ENCODE measurements at regions not wholly inside any gene's neighbourhood (a gene's known extent, or its start where the extent isn't known, plus 50 kb on each side); places are given as distances from the start of the nearest gene placed in this dataset.

DNA sequence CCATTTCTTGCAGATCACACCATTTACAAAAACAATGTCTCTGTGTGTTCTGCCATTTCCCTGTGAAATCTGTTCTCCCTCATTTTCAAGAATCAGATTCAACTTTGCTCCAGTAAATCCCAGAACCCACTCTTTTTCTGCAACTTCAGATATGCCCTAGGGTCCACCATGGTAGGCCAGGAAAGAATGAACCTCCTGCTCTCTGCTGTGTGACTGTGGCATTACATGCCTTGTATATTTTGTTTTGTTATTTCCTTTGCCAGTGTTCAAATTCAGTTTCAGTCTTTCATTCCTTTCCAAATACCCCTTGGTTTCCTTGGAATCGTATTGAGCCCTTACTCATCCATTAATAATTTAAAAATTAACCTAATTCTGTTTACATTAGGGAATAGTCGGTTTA is 290.2 kb upstream of the VCX start:
- Histone ChIP-seq H3K4me1 (ENCODE audit: insufficient read depth, low read length) (no peaks in the 10 kb centered on the region), H3K36me3 (ENCODE audit: insufficient read depth, low read length) (no peaks in the 10 kb centered on the region), H2AFZ (ENCODE audit: low read depth, low read length) (no peak overlapping the region), H3K9me3 (ENCODE audit: low read length) (no peaks in the 10 kb centered on the region), H3K4me3 (ENCODE audit: low read length) (no peak overlapping the region), H3K27me3 (ENCODE audit: insufficient read depth, low read length) (no peaks in the 10 kb centered on the region)

DNA sequence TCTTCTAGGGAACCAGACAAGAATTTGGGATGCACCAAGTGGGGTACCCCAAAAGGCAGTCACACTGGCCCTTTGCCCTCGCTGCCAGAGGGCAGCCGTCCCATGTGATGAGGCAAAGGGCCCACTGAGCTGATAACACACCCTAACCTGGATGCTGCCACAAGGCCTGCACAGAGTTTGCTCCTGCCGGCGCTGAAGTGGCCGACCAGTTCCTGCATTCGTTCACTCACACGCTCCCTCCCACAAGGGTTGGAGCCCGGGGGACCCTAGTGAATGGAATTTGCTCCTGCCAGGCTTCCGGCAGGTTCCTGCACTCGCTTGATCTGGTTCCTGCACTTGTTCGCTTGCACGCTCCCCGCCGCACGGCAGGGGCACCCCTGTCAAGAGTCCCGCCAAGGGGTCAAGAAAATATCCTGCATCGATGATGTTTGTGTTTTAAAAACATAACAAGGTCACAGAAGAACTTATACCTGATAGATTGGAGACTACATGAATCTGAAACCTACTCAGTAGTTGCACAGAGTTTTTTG is 296.4 kb upstream of the VCX start:
- Histone ChIP-seq H3K27me3 (ENCODE audit: insufficient read depth, low read length) (no peaks in the 10 kb centered on the region), H2AFZ (ENCODE audit: low read depth, low read length) (no peak overlapping the region), H3K4me1 (ENCODE audit: insufficient read depth, low read length) (peaks cover 37% of the 10 kb centered on the region), H3K9me3 (ENCODE audit: low read length) (no peaks in the 10 kb centered on the region), H3K36me3 (ENCODE audit: insufficient read depth, low read length) (no peaks in the 10 kb centered on the region), H3K4me3 (ENCODE audit: low read length) (no peak overlapping the region)

DNA sequence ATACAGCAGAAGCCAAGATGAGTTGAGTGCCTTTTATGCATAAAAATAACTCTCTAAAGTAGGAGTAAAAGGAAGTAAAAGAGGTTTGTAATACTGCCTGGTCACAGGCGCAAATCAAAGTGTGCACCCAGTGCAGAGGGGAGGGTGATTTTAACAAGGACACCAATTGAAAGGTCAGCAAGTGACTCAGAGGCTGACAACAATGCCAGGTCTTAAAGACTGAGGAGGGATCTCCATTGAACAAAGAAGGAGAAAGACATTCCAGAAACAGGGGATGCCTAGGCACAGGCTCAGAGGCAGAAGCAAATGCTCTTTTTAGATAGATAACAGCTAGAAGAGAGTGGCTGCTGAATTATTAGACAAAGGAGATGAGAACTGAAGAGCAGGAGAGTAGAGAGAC is 297.4 kb upstream of the VCX start:
- H3K36me3 ChIP-seq (ENCODE audit: insufficient read depth, low read length), result no peaks in the 10 kb centered on the region
- no peaks in the 10 kb centered on the region for H3K27me3 ChIP-seq (ENCODE audit: insufficient read depth, low read length)
- H2AFZ ChIP-seq (ENCODE audit: low read depth, low read length), result no peak overlapping the region
- no peaks in the 10 kb centered on the region for H3K9me3 ChIP-seq (ENCODE audit: low read length)
- H3K4me3 ChIP-seq (ENCODE audit: low read length), result no peak overlapping the region
- H3K4me1 ChIP-seq (ENCODE audit: insufficient read depth, low read length), result peaks cover 37% of the 10 kb centered on the region

DNA sequence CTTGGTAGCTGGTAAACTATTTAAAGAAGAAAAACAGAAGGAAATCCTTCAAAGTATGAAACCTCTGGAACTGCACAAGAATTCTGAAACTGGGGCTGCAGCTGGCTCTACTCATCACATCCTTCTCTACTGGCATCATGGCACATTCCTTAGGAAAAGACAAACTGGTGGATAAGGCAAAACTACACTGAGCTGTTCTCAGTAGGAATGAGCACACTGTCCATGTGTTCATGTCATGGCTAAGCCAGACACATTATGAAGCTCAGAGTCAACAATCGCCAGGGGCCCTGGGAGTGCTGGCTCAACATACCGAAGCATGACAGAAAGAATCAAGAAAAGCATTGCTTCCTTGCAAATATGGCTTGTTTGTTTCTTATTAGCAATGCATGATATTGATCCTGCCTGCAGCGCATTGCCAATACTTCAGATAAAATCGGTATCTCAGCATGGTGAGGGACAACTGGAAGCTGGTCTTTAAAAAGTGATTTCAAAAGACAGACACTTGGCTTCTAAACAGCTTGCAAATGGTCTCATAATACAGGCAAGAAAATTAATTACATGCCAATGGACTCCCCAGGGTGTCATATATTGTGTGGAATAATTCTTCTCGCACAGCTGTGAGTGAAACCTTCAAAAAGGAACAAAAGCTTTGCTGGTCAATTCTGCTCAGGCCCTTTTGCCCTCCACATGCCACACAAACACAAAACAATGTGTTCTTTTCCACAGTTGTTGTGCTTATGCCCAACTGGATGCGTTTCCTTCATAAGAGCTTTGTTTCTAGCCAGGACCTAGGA is 300.2 kb upstream of the VCX start:
- Histone ChIP-seq H3K9me3 (ENCODE audit: low read length) (no peaks in the 10 kb centered on the region), H3K4me3 (ENCODE audit: low read length) (no peak overlapping the region), H3K4me1 (ENCODE audit: insufficient read depth, low read length) (peaks cover 37% of the 10 kb centered on the region), H2AFZ (ENCODE audit: low read depth, low read length) (no peak overlapping the region), H3K36me3 (ENCODE audit: insufficient read depth, low read length) (no peaks in the 10 kb centered on the region), H3K27me3 (ENCODE audit: insufficient read depth, low read length) (no peaks in the 10 kb centered on the region)

DNA sequence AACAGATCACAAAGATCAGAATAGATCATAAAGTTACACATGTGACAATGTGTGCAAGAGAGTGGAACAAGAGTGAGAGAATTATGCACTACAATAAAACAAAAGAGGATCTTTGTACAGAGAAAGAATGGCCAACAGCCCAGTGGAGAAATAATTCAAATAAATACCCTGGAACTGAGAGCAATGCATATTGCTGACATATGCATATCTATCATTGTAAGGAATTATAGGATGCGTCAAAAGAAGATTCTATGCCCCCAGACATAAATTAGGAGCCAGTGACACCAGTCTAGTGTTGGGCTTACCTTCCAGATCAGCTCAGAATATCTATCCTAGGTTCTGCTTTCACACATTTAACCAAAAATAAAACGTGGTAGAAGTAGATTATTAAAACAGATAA is 320.1 kb upstream of the VCX start:
- Histone ChIP-seq H3K27me3 (ENCODE audit: insufficient read depth, low read length) (no peaks in the 10 kb centered on the region), H3K4me3 (ENCODE audit: low read length) (no peak overlapping the region), H2AFZ (ENCODE audit: low read depth, low read length) (no peak overlapping the region), H3K4me1 (ENCODE audit: insufficient read depth, low read length) (no peaks in the 10 kb centered on the region), H3K36me3 (ENCODE audit: insufficient read depth, low read length) (no peaks in the 10 kb centered on the region), H3K9me3 (ENCODE audit: low read length) (no peaks in the 10 kb centered on the region)

DNA sequence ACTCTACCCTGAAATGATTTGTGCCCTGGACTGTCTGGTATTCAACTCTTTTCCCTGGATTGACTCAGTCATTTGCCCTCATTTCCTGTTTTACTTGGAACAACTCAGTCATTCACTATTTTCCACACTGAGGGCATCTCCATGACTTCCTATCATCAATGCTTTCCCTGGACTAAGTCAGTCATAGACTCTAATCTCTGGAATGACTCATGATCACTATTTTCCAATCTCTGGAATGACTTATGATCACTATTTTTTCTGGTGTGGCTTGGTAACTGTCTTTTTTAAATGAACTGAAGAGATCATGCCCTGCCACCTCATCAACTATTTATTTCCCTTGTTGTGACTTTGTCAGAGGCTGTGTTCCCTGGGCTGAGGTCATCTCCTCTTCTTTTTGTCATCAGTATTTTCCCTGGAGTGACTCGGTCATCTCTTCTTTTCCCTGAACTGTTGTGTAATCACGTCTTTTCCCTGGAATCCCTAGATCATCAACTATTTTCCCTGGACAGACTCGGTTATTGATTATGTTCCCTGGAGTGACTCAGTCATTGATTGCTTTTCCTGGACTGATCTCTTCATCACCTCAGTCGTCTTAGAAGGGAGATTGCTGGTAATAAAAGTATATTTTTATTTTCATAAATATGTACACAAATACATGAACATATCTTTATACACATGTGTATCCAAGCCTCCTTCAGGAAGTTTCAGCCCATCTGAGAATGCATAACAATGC is 327.1 kb upstream of the VCX start:
- Histone ChIP-seq H3K4me1 (ENCODE audit: insufficient read depth, low read length) (no peaks in the 10 kb centered on the region), H2AFZ (ENCODE audit: low read depth, low read length) (no peak overlapping the region), H3K4me3 (ENCODE audit: low read length) (no peak overlapping the region), H3K27me3 (ENCODE audit: insufficient read depth, low read length) (no peaks in the 10 kb centered on the region), H3K36me3 (ENCODE audit: insufficient read depth, low read length) (no peaks in the 10 kb centered on the region), H3K9me3 (ENCODE audit: low read length) (no peaks in the 10 kb centered on the region)

DNA sequence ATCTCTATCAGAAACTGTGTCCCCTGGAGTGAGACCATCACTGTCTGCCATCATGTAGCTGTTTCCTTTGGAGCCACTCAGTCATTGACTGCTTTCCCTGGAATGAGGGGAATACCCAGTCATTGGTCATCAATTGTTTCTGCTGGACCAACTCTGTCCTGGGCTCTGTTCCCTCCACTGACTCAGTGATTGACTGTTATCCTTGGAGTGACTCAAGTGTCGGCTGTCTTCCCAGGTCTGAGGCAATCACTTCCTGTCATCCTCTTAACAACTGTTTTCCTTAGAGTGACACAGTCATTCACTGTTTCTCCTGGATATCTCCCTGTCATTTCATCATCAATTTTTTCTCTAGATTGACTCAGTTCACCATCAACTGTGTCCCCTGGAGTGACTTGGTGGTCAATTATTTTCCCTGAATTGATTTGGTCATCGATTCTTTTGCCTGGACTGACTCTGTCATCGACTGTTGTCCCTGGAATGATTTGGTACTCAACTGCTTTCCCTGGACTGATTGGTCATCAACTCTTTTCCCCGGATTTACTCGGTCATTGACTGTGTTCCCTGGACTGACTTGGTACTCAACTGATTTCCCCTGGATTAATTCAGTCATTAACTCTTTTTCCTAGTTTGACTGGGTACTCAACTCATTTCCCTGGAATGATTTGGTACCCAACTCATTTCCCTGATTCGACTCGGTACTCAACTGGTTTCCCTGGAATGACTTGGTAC is 327.9 kb upstream of the VCX start:
- no peaks in the 10 kb centered on the region for H3K36me3 ChIP-seq (ENCODE audit: insufficient read depth, low read length)
- H3K27me3 ChIP-seq (ENCODE audit: insufficient read depth, low read length), result no peaks in the 10 kb centered on the region
- no peak overlapping the region for H2AFZ ChIP-seq (ENCODE audit: low read depth, low read length)
- H3K4me1 ChIP-seq (ENCODE audit: insufficient read depth, low read length), result no peaks in the 10 kb centered on the region
- H3K4me3 ChIP-seq (ENCODE audit: low read length), result no peak overlapping the region
- H3K9me3 ChIP-seq (ENCODE audit: low read length), result no peaks in the 10 kb centered on the region

DNA sequence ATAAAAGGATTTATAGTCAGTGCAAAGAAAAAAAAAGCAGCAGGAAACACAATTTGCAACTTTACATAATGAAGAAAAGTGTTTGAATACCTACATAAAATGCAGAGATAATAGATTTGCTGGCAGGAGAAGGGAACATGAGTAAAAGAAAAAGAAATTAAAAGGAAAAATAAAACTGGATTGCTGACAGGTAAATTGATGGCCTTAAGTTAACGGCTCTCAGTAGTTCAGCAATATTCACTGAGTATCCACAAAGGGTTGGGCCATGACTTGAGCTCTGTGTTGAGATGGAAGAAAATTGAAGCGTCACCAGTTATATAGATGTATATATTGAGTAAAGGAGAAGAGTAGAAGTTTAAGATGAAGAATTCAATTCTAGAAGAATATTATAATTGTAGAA is 330.1 kb upstream of the VCX start:
- Histone ChIP-seq H3K27me3 (ENCODE audit: insufficient read depth, low read length) (no peaks in the 10 kb centered on the region), H3K9me3 (ENCODE audit: low read length) (no peaks in the 10 kb centered on the region), H3K4me1 (ENCODE audit: insufficient read depth, low read length) (no peaks in the 10 kb centered on the region), H3K36me3 (ENCODE audit: insufficient read depth, low read length) (no peaks in the 10 kb centered on the region), H2AFZ (ENCODE audit: low read depth, low read length) (no peak overlapping the region), H3K4me3 (ENCODE audit: low read length) (no peak overlapping the region)

DNA sequence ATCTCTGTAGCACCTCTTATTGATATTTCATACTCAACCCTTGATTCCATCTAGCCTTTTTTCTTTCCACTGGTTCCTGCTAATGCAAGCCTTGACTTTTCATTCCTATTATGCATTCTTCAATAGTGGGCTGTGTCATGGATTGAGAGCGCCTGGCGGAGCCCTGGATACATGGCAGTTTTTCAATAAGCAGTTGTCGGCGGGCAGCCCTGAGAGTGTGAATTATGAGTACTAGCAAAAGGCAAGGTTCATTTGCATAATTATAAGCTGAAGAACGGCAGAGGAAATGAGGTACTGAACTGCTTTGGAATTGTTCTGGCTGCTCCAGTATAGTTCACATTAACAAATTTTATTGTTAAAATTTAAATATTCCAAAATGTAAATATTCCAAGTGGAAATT is 339.7 kb upstream of the VCX start:
- Histone ChIP-seq H3K9me3 (ENCODE audit: low read length) (no peaks in the 10 kb centered on the region), H3K36me3 (ENCODE audit: insufficient read depth, low read length) (no peaks in the 10 kb centered on the region), H3K4me1 (ENCODE audit: insufficient read depth, low read length) (no peaks in the 10 kb centered on the region), H2AFZ (ENCODE audit: low read depth, low read length) (no peak overlapping the region), H3K4me3 (ENCODE audit: low read length) (no peak overlapping the region), H3K27me3 (ENCODE audit: insufficient read depth, low read length) (no peaks in the 10 kb centered on the region)

DNA sequence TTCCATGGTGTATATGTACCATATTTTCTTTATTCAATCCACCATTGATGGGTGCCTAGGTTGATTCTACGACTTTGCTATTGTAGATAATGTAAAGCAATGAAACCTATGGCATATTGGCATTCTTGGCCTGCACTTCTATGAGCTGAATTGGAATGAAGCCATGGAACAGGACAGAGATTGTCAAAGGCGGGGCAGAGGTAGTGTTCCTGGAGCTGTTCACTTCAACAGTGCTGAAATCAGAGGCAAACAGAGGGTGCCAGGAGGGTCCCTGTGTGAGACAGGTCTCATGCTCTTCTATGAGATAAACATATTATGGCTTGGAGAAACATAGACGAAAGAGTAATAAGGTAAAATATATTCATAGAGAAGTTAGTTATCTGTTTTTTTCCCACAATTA is 342.6 kb upstream of the VCX start:
- no peak overlapping the region for H2AFZ ChIP-seq (ENCODE audit: low read depth, low read length)
- no peaks in the 10 kb centered on the region for H3K27me3 ChIP-seq (ENCODE audit: insufficient read depth, low read length)
- H3K9me3 ChIP-seq (ENCODE audit: low read length), result no peaks in the 10 kb centered on the region
- H3K36me3 ChIP-seq (ENCODE audit: insufficient read depth, low read length), result no peaks in the 10 kb centered on the region
- H3K4me3 ChIP-seq (ENCODE audit: low read length), result no peak overlapping the region
- no peaks in the 10 kb centered on the region for H3K4me1 ChIP-seq (ENCODE audit: insufficient read depth, low read length)

DNA sequence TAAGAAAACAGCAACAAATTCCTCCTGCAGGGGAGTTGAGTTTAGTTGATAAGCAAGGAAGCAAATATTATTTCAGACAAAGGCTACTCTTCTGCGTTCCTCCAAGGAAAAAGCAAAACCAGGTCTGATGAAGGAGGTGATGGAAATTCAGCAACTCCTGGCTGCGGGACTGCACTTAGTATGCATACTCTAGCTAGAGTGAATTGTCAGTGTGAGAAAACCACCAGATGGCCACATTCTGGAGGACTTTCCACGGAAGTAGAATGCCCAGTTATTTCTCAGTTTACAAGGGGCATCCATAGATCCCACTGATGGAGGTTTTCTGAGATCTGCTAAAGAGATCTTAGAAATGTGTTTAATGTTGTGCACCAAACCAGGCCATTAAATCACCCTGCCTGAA is 338.6 kb upstream of the PUDP start:
- no peaks in the 10 kb centered on the region for H3K9me3 ChIP-seq (ENCODE audit: low read length)
- H3K27me3 ChIP-seq (ENCODE audit: insufficient read depth, low read length), result no peaks in the 10 kb centered on the region
- H3K4me1 ChIP-seq (ENCODE audit: insufficient read depth, low read length), result no peaks in the 10 kb centered on the region
- no peaks in the 10 kb centered on the region for H3K36me3 ChIP-seq (ENCODE audit: insufficient read depth, low read length)
- no peak overlapping the region for H2AFZ ChIP-seq (ENCODE audit: low read depth, low read length)
- no peak overlapping the region for H3K4me3 ChIP-seq (ENCODE audit: low read length)

DNA sequence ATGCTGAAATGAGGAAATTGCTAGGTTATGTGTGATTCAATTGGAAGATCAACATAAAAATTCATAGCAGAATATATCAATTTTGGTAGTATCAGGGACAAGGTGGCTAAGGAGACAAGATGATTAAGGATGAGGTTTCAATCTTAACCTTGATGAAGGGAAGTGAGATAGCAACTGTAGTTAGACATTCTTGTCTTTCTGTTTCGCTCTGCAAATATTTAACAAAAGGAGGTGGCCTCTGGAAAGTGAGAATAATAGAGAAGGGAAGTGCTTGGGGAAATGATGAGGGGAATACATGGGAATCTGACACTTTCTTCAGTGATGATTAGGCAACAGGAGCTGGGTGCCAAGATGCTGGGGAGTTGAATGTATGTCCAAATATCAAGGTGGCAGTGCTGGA is 337.1 kb upstream of the PUDP start:
- H3K4me1 ChIP-seq (ENCODE audit: insufficient read depth, low read length), result peaks cover 3% of the 10 kb centered on the region
- H3K9me3 ChIP-seq (ENCODE audit: low read length), result no peaks in the 10 kb centered on the region
- no peaks in the 10 kb centered on the region for H3K36me3 ChIP-seq (ENCODE audit: insufficient read depth, low read length)
- H2AFZ ChIP-seq (ENCODE audit: low read depth, low read length), result no peak overlapping the region
- no peaks in the 10 kb centered on the region for H3K27me3 ChIP-seq (ENCODE audit: insufficient read depth, low read length)
- H3K4me3 ChIP-seq (ENCODE audit: low read length), result no peak overlapping the region

DNA sequence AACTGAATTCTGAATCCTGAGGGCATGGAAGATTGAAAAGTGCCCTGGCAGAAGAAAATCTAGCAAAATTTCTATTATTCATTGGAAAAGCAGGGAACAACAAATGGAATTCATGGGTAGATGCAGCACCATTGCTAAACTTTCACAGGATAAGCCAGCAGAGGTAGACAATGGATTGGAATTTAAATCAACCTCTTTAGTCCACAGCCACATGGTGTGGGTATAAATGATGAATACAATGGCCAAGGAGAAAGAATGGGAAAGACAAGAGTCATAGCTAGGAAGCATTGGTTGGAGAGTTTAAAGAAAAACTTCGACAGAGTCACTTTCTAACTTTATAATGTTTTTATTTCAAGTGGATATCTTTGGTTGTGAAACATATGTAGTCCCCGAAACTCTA is 332.8 kb upstream of the PUDP start:
- Histone ChIP-seq H2AFZ (ENCODE audit: low read depth, low read length) (no peak overlapping the region), H3K4me1 (ENCODE audit: insufficient read depth, low read length) (peaks cover 3% of the 10 kb centered on the region), H3K36me3 (ENCODE audit: insufficient read depth, low read length) (no peaks in the 10 kb centered on the region), H3K4me3 (ENCODE audit: low read length) (no peak overlapping the region), H3K9me3 (ENCODE audit: low read length) (no peaks in the 10 kb centered on the region), H3K27me3 (ENCODE audit: insufficient read depth, low read length) (no peaks in the 10 kb centered on the region)

Data from neuron (in vitro differentiated cells).